Ectodermal cell (in vitro differentiated cells): ENCODE measurements at regions not wholly inside any gene's neighbourhood (a gene's known extent, or its start where the extent isn't known, plus 50 kb on each side); places are given as distances from the start of the nearest gene placed in this dataset.
"Not testable (repeated sequence)": the region's sequence is repeated elsewhere in the genome, so short reads cannot be mapped to it uniquely, and the experiment has no call there.

Source experiments
- H3K27ac ChIP-seq: 2 replicates; pipeline ENCODE4 v1.7.0; 2013; ENCODE audit warnings: mild to moderate bottlenecking, low read depth, low read length; ENCODE audit not compliant: insufficient read depth, poor library complexity, severe bottlenecking
- H3K27me3 ChIP-seq: 2 replicates; pipeline ENCODE4 v1.7.0; 2013; ENCODE audit warnings: mild to moderate bottlenecking, low read length; ENCODE audit not compliant: insufficient read depth, control insufficient read depth, poor library complexity, severe bottlenecking
- H3K36me3 ChIP-seq: one replicate; pipeline ENCODE4 v1.7.0; 2013; ENCODE audit warnings: low read length; ENCODE audit not compliant: control insufficient read depth, insufficient read depth
- H3K4me1 ChIP-seq: one replicate; pipeline ENCODE4 v1.7.0; 2013; ENCODE audit warnings: low read length; ENCODE audit not compliant: control insufficient read depth, insufficient read depth
- H3K4me3 ChIP-seq: 2 replicates; pipeline ENCODE4 v1.7.0; 2013; ENCODE audit warnings: low read depth, low read length, control low read depth; ENCODE audit not compliant: insufficient read depth
- H3K9me3 ChIP-seq: 2 replicates; pipeline ENCODE4 v1.7.0; 2013; ENCODE audit warnings: mild to moderate bottlenecking, low read length, moderate library complexity; ENCODE audit not compliant: control insufficient read depth
- WGBS, 2 experiments: methylation state at CpG; one replicate each; pipeline ENCODE4 v1.1.7; 2013; ENCODE audit warnings: missing lambda C conversion rate in 2 of 2; 5-methylcytosine and 5-hydroxymethylcytosine counted together

DNA sequence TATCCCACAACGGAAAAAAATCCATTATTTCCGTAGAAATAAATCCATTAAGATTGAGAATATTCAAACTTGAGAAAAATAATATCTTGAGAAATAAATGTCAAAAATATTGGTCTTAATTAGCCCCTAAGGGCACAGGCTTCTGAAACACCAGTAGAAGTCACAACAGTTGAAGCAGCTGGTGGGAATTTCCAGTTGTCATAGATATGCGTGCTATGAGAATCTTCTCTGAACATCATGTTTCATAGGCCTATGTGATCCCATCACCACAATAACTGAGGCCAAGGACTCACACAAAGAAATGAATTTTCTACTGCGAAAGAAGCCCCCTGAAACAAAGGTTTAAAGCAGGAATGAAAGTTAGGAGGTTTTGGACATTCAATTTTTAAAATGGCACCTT is 292.0 kb downstream of the DTHD1 start:
- Histone ChIP-seq H3K36me3 (no peaks in the 10 kb centered on the region), H3K9me3 (no peaks in the 10 kb centered on the region), H3K27me3 (no peaks in the 10 kb centered on the region), H3K4me1 (no peaks in the 10 kb centered on the region), H3K27ac (no peak overlapping the region), H3K4me3 (no peak overlapping the region)
- 92 to 100% methylated on average over 2 of the region's 4 CpGs for WGBS, 2 experiments

DNA sequence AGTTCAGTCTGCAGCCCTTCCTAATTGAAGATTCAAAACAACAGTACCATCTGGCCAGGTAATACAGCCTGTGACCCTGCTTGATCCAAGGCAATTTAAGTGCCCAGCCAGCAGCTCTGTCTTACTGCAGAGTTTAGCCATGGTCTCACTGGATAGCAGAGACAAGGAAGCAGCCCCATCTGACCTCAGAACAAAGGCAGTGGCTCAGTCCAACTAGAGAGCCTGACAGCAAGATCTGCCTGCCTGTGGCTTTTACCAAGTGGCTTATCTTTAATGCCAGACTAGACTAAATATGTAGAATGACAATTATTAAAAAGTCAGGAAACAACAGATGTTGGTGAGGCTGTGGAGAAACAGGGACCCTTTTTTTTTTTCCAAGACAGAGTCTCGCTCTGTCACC is 293.4 kb downstream of the DTHD1 start:
- H3K27ac ChIP-seq: no peak overlapping the region
- no peaks in the 10 kb centered on the region for H3K27me3 ChIP-seq
- H3K4me3 ChIP-seq: no peak overlapping the region
- no peaks in the 10 kb centered on the region for H3K4me1 ChIP-seq
- no peaks in the 10 kb centered on the region for H3K36me3 ChIP-seq
- no peaks in the 10 kb centered on the region for H3K9me3 ChIP-seq
- WGBS, 2 experiments: 83 to 100% methylated on average over 1 of the region's 1 CpG

DNA sequence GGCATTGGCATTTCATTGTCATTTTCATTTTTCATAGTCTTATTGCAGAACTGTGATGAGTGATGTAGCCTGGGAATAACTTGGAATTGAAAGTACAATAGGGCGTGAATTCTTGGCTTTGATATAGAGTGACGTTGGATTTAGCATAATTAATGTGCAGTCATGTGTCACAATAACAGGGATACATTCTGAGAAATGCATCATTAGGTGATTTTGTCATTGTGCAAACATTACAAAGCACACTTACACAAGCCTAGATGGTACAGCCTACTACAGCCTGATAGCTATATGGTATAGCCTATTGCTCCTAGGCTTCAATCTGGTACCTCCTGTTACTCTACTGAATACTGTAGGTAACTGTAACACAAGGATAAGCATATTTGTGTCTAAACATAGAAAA is 300.8 kb downstream of the DTHD1 start:
- no peaks in the 10 kb centered on the region for H3K27me3 ChIP-seq
- H3K9me3 ChIP-seq: no peaks in the 10 kb centered on the region
- no peak overlapping the region for H3K27ac ChIP-seq
- no peaks in the 10 kb centered on the region for H3K36me3 ChIP-seq
- WGBS, 2 experiments: 88 to 94% methylated on average over 2 of the region's 2 CpGs
- H3K4me3 ChIP-seq: no peak overlapping the region
- H3K4me1 ChIP-seq: no peaks in the 10 kb centered on the region

DNA sequence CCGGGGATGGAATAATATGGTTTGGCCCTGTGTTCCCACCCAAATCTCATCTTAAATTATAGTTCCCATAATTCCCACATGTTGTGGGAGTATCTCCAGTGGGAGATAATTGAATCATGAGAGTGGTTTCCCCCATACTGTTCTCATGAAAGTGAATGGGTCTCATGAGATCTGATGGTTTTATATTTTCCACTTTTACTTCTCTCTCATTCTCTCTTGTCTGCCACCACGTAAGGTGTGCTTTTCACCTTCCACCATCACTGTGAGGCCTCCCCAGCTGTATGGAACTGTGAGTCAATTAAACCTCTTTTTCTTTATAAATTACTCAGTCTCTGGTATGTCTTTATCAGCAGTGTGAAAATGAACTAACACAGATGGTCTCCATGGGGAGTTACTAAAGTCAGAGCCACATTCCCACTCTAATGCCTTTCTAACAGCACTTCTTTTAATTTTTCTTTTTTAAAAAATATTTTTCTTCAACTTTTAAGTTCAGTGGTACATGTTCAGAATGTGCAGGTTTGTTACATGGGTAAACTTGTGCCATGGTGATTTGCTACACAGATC is 306.6 kb downstream of the DTHD1 start:
- Histone ChIP-seq H3K36me3 (no peaks in the 10 kb centered on the region), H3K27me3 (no peaks in the 10 kb centered on the region), H3K4me3 (no peak overlapping the region), H3K4me1 (no peaks in the 10 kb centered on the region), H3K27ac (no peak overlapping the region), H3K9me3 (no peaks in the 10 kb centered on the region)
- 85 to 87% methylated on average over 1 to 2 of the region's 2 CpGs for WGBS, 2 experiments

DNA sequence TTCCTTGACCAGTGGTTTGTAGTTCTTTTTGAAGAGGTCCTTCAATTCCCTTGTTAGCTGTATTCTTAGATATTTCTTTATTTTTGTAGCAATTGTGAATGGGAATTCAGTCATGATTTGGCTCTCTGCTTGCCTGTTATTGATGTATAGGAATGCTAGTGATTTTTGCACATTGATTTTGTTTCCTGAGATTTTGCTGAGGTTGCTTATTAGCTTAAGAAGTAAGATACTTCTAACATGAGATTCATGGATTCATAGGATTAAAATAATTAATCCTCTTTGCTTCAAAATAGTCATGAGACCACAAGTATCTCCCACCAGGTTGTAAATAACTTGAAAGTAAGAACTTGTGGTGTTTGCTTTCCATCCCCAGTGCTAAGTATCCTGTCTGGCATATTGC is 308.9 kb downstream of the DTHD1 start:
- H3K4me1 ChIP-seq: no peaks in the 10 kb centered on the region
- no peak overlapping the region for H3K27ac ChIP-seq
- H3K4me3 ChIP-seq: no peak overlapping the region
- H3K27me3 ChIP-seq: no peaks in the 10 kb centered on the region
- H3K9me3 ChIP-seq: no peaks in the 10 kb centered on the region
- H3K36me3 ChIP-seq: no peaks in the 10 kb centered on the region

DNA sequence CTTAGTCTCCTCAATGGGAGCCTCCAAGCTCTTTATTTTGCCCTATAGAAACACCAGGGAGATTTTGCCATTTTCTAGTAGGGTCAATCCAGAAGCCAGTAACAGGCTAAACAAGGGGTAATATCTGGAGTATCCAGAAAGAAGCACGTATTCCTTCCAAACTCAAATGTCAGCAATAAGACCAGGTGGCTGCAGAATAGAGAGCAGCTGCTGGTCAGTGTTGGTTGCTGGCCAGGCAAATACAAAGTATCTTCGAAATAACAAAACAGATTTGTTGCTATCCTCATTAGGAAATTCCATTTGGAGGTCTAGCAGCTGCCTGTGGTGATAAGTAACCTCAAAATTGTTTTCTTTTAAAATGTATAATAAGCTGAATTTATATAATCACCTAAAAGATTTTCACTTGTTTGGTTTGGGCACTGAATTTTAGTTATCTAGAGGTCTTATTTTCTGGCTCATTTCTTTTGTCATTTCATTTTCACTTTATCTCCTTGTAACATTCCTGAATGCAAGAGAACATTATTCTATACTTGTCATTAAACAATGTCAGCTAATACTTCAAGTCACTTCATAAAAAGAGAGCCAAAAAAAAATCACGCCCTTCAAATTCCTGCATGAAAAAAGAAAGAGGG is 320.6 kb downstream of the DTHD1 start:
- H3K4me1 ChIP-seq: no peaks in the 10 kb centered on the region
- no peaks in the 10 kb centered on the region for H3K36me3 ChIP-seq
- WGBS, 2 experiments: 92 to 93% methylated on average over 3 of the region's 3 CpGs
- no peaks in the 10 kb centered on the region for H3K27me3 ChIP-seq
- no peak overlapping the region for H3K27ac ChIP-seq
- H3K9me3 ChIP-seq: no peaks in the 10 kb centered on the region
- H3K4me3 ChIP-seq: no peak overlapping the region

DNA sequence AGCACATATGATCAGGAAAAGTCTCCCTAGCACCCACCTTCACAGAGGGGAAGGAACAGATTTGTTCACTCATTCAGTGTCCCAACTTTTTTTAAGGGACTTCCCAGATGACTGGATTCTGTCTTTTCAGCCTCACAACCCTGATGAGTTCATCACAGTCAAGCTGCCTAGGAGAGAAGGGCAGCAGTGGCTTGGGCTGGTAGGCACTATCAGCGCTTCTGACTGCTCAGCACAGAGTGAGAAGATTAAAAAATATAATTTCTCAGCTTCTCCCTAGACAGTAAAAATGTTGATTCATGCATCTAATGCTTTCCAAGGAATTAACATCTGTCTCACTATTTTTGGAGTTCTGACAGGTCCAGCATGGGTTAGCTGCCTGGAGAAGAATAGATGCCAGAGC is 328.2 kb downstream of the DTHD1 start:
- WGBS, 2 experiments: 95 to 100% methylated on average over 1 of the region's 1 CpG
- H3K27ac ChIP-seq: no peak overlapping the region

DNA sequence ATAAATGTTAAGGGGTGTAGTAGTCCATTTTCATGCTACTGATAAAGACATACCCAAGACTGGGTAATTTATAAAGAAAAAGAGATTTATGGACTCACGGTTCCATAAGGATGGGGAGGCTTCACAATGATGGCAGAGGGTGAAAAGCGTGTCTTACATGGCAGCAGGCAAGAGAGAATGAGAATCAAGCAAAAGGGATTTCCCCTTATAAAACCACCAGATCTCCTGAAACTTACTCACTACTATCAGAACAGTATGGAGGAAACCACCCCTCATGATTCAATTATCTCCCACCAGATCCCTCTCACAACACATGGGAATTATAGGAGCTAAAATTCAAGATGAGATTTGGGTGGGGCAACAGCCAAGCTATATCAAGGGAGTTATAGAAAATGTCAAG is 329.2 kb downstream of the DTHD1 start:
- H3K27ac ChIP-seq: no peak overlapping the region
- H3K9me3 ChIP-seq: no peaks in the 10 kb centered on the region
- 84 to 93% methylated on average over 2 of the region's 2 CpGs for WGBS, 2 experiments
- no peak overlapping the region for H3K4me3 ChIP-seq
- H3K36me3 ChIP-seq: no peaks in the 10 kb centered on the region
- H3K27me3 ChIP-seq: no peaks in the 10 kb centered on the region
- H3K4me1 ChIP-seq: no peaks in the 10 kb centered on the region

More for the DNA sequence above, 328.2 kb downstream of the DTHD1 start:
- Histone ChIP-seq H3K36me3 (no peaks in the 10 kb centered on the region), H3K27me3 (no peaks in the 10 kb centered on the region), H3K4me1 (no peaks in the 10 kb centered on the region), H3K4me3 (no peak overlapping the region), H3K9me3 (no peaks in the 10 kb centered on the region)

DNA sequence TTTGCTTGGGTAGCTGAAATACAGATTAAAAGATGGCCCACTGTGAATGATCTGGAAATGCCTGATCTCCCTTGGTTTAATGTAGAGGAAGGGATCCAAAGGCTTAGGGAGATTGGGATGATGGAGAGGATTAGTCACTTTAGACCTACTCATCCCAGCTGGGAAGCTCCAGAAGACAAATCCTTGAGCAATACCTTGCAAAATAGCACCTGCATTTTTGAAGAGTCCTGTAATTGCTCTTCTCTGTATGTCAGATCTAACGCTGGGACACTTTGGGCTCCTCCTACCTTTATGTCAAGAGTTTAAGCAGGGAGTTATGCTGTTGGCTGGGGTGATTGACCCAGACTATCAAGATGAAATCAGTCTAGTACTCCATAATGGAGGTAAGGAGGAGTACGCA is 331.7 kb downstream of the DTHD1 start:
- H3K9me3 ChIP-seq, H3K4me3 ChIP-seq, H3K36me3 ChIP-seq, H3K27ac ChIP-seq, H3K27me3 ChIP-seq, H3K4me1 ChIP-seq: not testable (repeated sequence)
- 95 to 97% methylated on average over 2 of the region's 2 CpGs for WGBS, 2 experiments

DNA sequence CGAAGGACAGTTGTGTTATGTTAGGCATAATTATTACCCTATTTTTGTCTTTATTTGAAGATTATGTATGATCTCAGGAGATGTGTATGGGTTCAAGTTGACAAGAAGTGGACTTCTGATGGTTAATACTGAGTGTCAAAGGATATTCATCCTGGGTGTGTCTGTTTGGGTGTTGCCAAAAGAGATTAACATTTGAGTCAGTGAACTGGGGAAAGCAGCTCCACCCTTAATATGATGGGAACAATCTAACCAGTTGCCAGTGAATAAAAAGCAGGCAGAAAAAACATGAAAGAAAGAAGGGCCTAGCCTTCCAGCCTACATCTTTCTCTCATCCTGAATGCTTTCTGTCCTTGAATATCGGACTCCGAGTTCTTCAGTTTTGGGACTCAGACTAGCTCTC is 332.6 kb downstream of the DTHD1 start:
- Histone ChIP-seq H3K27me3 (no peaks in the 10 kb centered on the region), H3K36me3 (no peaks in the 10 kb centered on the region), H3K4me3 (no peak overlapping the region), H3K4me1 (no peaks in the 10 kb centered on the region), H3K9me3 (no peaks in the 10 kb centered on the region), H3K27ac (no peak overlapping the region)
- WGBS, 2 experiments: 88 to 95% methylated on average over 3 of the region's 3 CpGs

DNA sequence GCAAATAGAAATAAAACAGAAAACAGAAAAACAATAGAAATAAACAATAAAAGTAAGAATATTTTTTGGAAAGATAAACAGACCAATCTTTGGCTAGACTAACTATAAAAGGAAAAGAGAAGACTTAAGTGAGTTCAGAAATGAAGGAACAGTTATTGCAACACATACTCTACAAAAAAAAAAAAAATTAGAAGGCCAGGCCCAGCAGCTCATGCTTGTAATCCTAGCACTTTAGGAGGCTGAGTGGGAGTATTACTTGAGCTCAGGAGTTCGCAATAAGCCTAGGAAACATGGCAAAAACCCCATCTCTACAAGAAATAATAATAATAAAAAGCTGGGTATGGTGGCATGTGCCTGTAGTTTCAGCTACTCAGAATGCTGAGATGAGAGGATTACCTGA is 336.7 kb downstream of the DTHD1 start:
- H3K27me3 ChIP-seq: no peaks in the 10 kb centered on the region
- WGBS, 2 experiments: 83% methylated on average over 1 of the region's 1 CpG; no CpG with 5 or more reads in 1 of the 2 experiments
- H3K4me1 ChIP-seq: no peaks in the 10 kb centered on the region
- H3K36me3 ChIP-seq: no peaks in the 10 kb centered on the region
- no peak overlapping the region for H3K4me3 ChIP-seq
- H3K9me3 ChIP-seq: no peaks in the 10 kb centered on the region
- H3K27ac ChIP-seq: no peak overlapping the region
